ENCODE measurements at regions not wholly inside any gene's neighbourhood (a gene's known extent, or its start where the extent isn't known, plus 50 kb on each side); places are given as distances from the start of the nearest gene placed in this dataset.

DNA sequence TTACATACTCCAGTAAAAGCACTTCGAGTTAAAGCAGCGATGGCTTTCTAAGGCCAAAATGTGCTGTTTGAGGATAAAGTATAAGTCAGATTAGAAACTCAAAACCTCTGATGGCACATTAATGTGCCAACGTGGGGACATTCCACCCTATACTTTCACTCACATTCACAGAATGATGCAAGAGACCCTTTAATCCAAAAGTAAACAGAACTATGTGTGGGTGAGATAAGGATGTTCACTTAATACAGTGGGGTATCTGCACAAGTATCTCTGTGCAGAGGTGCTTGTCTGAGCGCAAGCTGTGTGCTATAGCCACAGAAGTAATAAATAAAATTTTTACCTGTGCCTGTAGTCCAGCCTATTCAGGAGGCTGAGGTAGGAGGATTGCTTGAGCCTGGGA, 100.3 kb upstream of the CHL1 start:
- TF ChIP-seq, protein P1, sequence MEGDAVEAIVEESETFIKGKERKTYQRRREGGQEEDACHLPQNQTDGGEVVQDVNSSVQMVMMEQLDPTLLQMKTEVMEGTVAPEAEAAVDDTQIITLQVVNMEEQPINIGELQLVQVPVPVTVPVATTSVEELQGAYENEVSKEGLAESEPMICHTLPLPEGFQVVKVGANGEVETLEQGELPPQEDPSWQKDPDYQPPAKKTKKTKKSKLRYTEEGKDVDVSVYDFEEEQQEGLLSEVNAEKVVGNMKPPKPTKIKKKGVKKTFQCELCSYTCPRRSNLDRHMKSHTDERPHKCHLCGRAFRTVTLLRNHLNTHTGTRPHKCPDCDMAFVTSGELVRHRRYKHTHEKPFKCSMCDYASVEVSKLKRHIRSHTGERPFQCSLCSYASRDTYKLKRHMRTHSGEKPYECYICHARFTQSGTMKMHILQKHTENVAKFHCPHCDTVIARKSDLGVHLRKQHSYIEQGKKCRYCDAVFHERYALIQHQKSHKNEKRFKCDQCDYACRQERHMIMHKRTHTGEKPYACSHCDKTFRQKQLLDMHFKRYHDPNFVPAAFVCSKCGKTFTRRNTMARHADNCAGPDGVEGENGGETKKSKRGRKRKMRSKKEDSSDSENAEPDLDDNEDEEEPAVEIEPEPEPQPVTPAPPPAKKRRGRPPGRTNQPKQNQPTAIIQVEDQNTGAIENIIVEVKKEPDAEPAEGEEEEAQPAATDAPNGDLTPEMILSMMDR (IDR thresholded peaks at IDR 0.05) = no peak
- TF ChIP-seq POLR2A (IDR thresholded peaks at IDR 0.05) = no peak

Measured in uterus (tissue), 2 donors.